Liver (tissue), 3 donors: ENCODE measurements at regions not wholly inside any gene's neighbourhood (a gene's known extent, or its start where the extent isn't known, plus 50 kb on each side); places are given as distances from the start of the nearest gene placed in this dataset.

Experiments
- ATF3 ChIP-seq: IDR thresholded peaks from 2 replicates; pipeline ENCODE4 v1.6.1; 2016; ENCODE audit warnings: antibody characterized with exemption
- CTCF ChIP-seq: fragments of 150-350 bp; IDR thresholded peaks from 2 replicates; pipeline ENCODE4 v1.5.1; 2017; ENCODE audit warnings: improper control_type of control experiment, low read depth, low read length; ENCODE audit not compliant: missing input control
- EGR1 ChIP-seq, 2 donors: IDR thresholded peaks; 2 replicates each; pipeline ENCODE4 v1.6.1; 2016 to 2018; ENCODE audit warnings: antibody characterized with exemption in 2 of 2, low read depth in 2 of 2
- FOXA1 ChIP-seq: IDR thresholded peaks from 2 replicates; pipeline ENCODE4 v1.6.1; 2016; ENCODE audit warnings: antibody characterized with exemption
- GABPA ChIP-seq, 2 donors: IDR thresholded peaks in 1 of 2; conservative IDR thresholded peaks in 1 of 2; 2 replicates each; pipeline ENCODE4 v1.6.1; 2016; ENCODE audit warnings: antibody characterized with exemption in 2 of 2, mild to moderate bottlenecking in 1 of 2, moderate library complexity in 1 of 2
- JUND ChIP-seq, 2 donors: IDR thresholded peaks; 2 replicates each; pipeline ENCODE4 v1.6.1; 2016; ENCODE audit warnings: antibody characterized with exemption in 2 of 2
- MAX ChIP-seq: IDR thresholded peaks from 2 replicates; pipeline ENCODE4 v1.6.1; 2016; ENCODE audit warnings: antibody characterized with exemption
- RAD21 ChIP-seq, 2 donors: IDR thresholded peaks; 2 replicates each; pipeline ENCODE4 v1.6.1; 2016; ENCODE audit warnings: antibody characterized with exemption in 2 of 2, mild to moderate bottlenecking in 2 of 2
- REST ChIP-seq: IDR thresholded peaks from 2 replicates; pipeline ENCODE4 v1.6.1; 2016; ENCODE audit warnings: antibody characterized with exemption, mild to moderate bottlenecking
- SP1 ChIP-seq: IDR thresholded peaks from 2 replicates; pipeline ENCODE4 v1.6.1; 2018; ENCODE audit warnings: antibody characterized with exemption, mild to moderate bottlenecking
- TAF1 ChIP-seq: conservative IDR thresholded peaks from 2 replicates; pipeline ENCODE4 v1.6.1; 2016; ENCODE audit warnings: antibody characterized with exemption, mild to moderate bottlenecking
- YY1 ChIP-seq: IDR thresholded peaks from 2 replicates; pipeline ENCODE4 v1.6.1; 2016; ENCODE audit warnings: antibody characterized with exemption, mild to moderate bottlenecking
- ZBTB33 ChIP-seq: IDR thresholded peaks from 2 replicates; pipeline ENCODE4 v1.6.1; 2016; ENCODE audit warnings: antibody characterized with exemption
- donor health status: healthy.
- donor health status: healthy.

GRCh38 chr16:88281858-88282563 lies 100.7 kb upstream of the ZNF469 start:
- TF ChIP-seq REST (no peak), CTCF (no peak), ATF3 (no peak), MAX (no peak), FOXA1 (no peak), GABPA (IDR thresholded peaks at IDR 0.05 in 1 of 2, conservative IDR thresholded peaks at IDR 0.05 in 1 of 2) (no peak), EGR1 (IDR thresholded peaks at IDR 0.05; ENCODE audit: low read depth in 2 of 2) (no peak), TAF1 (no peak), JUND (IDR thresholded peaks at IDR 0.05) (no peak), YY1 (no peak), ZBTB33 (no peak), RAD21 (IDR thresholded peaks at IDR 0.05) (no peak), SP1 (no peak)
